HG02938 (cell line): ENCODE measurements at regions not wholly inside any gene's neighbourhood (a gene's known extent, or its start where the extent isn't known, plus 50 kb on each side); places are given as distances from the start of the nearest gene placed in this dataset.
"Not testable (repeated sequence)": the region's sequence is repeated elsewhere in the genome, so short reads cannot be mapped to it uniquely, and the experiment has no call there.

ENCODE experiments used
- ATAC-seq: cut with Tn5 transposase; IDR thresholded peaks from one replicate; pipeline ENCODE4 v1.9.1; 2021; ENCODE audit warnings: mild to moderate bottlenecking, moderate library complexity; ENCODE audit not compliant: unreplicated experiment

- no peak for ATAC-seq
These were observed 115.1 kb upstream of the LPCAT1 start for GRCh38 chr5:1638658-1639400.

- ATAC-seq = no peak
These were observed 114.1 kb upstream of the LPCAT1 start for GRCh38 chr5:1637639-1638481.

GRCh38 chr5:1636981-1637638 lies 113.3 kb upstream of the LPCAT1 start:
- no peak for ATAC-seq

- ATAC-seq = not testable (repeated sequence)
These were observed 112.5 kb upstream of the LPCAT1 start for GRCh38 chr5:1636208-1636770.

- ATAC-seq = not testable (repeated sequence)
These were observed 111.7 kb upstream of the LPCAT1 start for GRCh38 chr5:1635477-1635876.

GRCh38 chr5:1634337-1634661 lies 110.5 kb upstream of the LPCAT1 start:
- no peak for ATAC-seq

GRCh38 chr5:1633605-1634336 lies 110.0 kb upstream of the LPCAT1 start:
- ATAC-seq = peak; percentile 91

- ATAC-seq = not testable (repeated sequence)
These were observed 107.2 kb upstream of the LPCAT1 start for GRCh38 chr5:1631004-1631403.

- not testable (repeated sequence) for ATAC-seq
These were observed 102.6 kb upstream of the LPCAT1 start for GRCh38 chr5:1626397-1626796.

GRCh38 chr5:1619531-1619930 lies 95.8 kb upstream of the LPCAT1 start:
- ATAC-seq = not testable (repeated sequence)

GRCh38 chr5:1618296-1618865 lies 94.6 kb upstream of the LPCAT1 start:
- ATAC-seq = not testable (repeated sequence)

- ATAC-seq = not testable (repeated sequence)
These were observed 93.5 kb upstream of the LPCAT1 start for GRCh38 chr5:1617236-1617755.

- not testable (repeated sequence) for ATAC-seq
These were observed 89.8 kb upstream of the LPCAT1 start for GRCh38 chr5:1613515-1613914.

- ATAC-seq = not testable (repeated sequence)
These were observed 86.8 kb upstream of the LPCAT1 start for GRCh38 chr5:1610526-1610925.

GRCh38 chr5:1609111-1609510 lies 85.4 kb upstream of the LPCAT1 start:
- ATAC-seq = not testable (repeated sequence)

GRCh38 chr5:1608336-1608735 lies 84.6 kb upstream of the LPCAT1 start:
- not testable (repeated sequence) for ATAC-seq

- ATAC-seq = not testable (repeated sequence)
These were observed 83.2 kb upstream of the LPCAT1 start for GRCh38 chr5:1606951-1607350.

- ATAC-seq = not testable (repeated sequence)
These were observed 80.2 kb upstream of the LPCAT1 start for GRCh38 chr5:1603916-1604315.

- ATAC-seq = not testable (repeated sequence)
These were observed 77.8 kb upstream of the LPCAT1 start for GRCh38 chr5:1601565-1601964.
